Body of pancreas (tissue), 4 donors: ENCODE measurements at regions not wholly inside any gene's neighbourhood (a gene's known extent, or its start where the extent isn't known, plus 50 kb on each side); places are given as distances from the start of the nearest gene placed in this dataset.

Experiments
- ATAC-seq: fragments of 150-250 bp; one replicate; pipeline ENCODE4 v1.9.1; 2016
- DNase-seq, 4 donors: peaks; one replicate each; pipeline ENCODE4 v3.0.0-alpha.2; 2019
- H3K27ac ChIP-seq, 4 donors: fragments of 200-600 bp; sonication (generic); 1 replicate in 3 of 4; 2 replicates in 1 of 4; pipeline versions ENCODE4 v1.5.1 to v1.6.1; 2016 to 2019; ENCODE audit warnings: mild to moderate bottlenecking in 1 of 4, mixed read lengths in 1 of 4, moderate library complexity in 1 of 4
- H3K27me3 ChIP-seq, 2 donors: fragments of 200-600 bp; sonication (generic); one replicate each; pipeline ENCODE4 v1.6.0; 2016; ENCODE audit warnings: mild to moderate bottlenecking in 1 of 2
- H3K36me3 ChIP-seq, 2 donors: fragments of 200-600 bp; sonication (generic); replicated peaks in 1 of 2; 2 replicates each; pipeline ENCODE4 v1.5.1; 2016; ENCODE audit warnings: low read depth in 2 of 2; ENCODE audit not compliant: insufficient read depth in 1 of 2
- H3K4me1 ChIP-seq: fragments of 200-600 bp; sonication (generic); one replicate; pipeline ENCODE4 v1.6.0; 2016
- H3K4me3 ChIP-seq, 2 donors: fragments of 200-600 bp; sonication (generic); 1 replicate in 1 of 2; 2 replicates in 1 of 2; pipeline ENCODE4 v1.5.1; 2016 to 2019
- H3K9me3 ChIP-seq, 3 donors: fragments of 200-600 bp; sonication (generic); 1 replicate in 2 of 3; 2 replicates in 1 of 3; pipeline ENCODE4 v1.5.1; 2016
- POLR2A ChIP-seq, 3 donors: fragments of 450-650 bp; IDR thresholded peaks; one replicate each; pipeline ENCODE4 v1.6.1; 2016; ENCODE audit warnings: antibody characterized with exemption in 3 of 3, mild to moderate bottlenecking in 2 of 3
- WGBS, 2 donors: methylation state at CpG; one replicate each; pipeline ENCODE4 v1.1.5; 2017; 5-methylcytosine and 5-hydroxymethylcytosine counted together
- intact Hi-C: fragments of 100-400 bp; cut with DNase I; formaldehyde crosslinking; loops from one replicate; pipeline ENCODE4 v1.15.1; 2023
- TF ChIP-seq, protein P1 (sequence below), 7 experiments: fragments of 450-650 bp in 4 of 7; fragments of 200-600 bp in 3 of 7; sonication (generic) in 3 of 7; IDR thresholded peaks; one replicate each; pipeline ENCODE4 v1.5.1; 2016 to 2019; ENCODE audit warnings: antibody characterized with exemption in 7 of 7

GRCh38 chr12:111293266-111294009 lies 75.5 kb downstream of the PHETA1 start:
- whole genome bisulfite sequencing, 2 donors: 89% methylated on average over 20 of the region's 20 CpGs
- intact Hi-C loops: loop anchor here (10.0 kb wide), 1 partner anchor 359 kb away; no protein-coding TSS in a partner anchor
- TF ChIP-seq POLR2A (IDR thresholded peaks at IDR 0.05): no peak
- TF ChIP-seq, protein P1, sequence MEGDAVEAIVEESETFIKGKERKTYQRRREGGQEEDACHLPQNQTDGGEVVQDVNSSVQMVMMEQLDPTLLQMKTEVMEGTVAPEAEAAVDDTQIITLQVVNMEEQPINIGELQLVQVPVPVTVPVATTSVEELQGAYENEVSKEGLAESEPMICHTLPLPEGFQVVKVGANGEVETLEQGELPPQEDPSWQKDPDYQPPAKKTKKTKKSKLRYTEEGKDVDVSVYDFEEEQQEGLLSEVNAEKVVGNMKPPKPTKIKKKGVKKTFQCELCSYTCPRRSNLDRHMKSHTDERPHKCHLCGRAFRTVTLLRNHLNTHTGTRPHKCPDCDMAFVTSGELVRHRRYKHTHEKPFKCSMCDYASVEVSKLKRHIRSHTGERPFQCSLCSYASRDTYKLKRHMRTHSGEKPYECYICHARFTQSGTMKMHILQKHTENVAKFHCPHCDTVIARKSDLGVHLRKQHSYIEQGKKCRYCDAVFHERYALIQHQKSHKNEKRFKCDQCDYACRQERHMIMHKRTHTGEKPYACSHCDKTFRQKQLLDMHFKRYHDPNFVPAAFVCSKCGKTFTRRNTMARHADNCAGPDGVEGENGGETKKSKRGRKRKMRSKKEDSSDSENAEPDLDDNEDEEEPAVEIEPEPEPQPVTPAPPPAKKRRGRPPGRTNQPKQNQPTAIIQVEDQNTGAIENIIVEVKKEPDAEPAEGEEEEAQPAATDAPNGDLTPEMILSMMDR (IDR thresholded peaks at IDR 0.05): no peak
- Histone ChIP-seq H3K36me3 (no peaks in the 10 kb centered on the region), H3K27me3 (no peaks in the 10 kb centered on the region), H3K4me3 (no peak overlapping the region), H3K9me3 (no peaks in the 10 kb centered on the region), H3K27ac (no peak overlapping the region), H3K4me1 (no peaks in the 10 kb centered on the region)
- ATAC-seq: no peak
- no peak for DNase-seq

DNA sequence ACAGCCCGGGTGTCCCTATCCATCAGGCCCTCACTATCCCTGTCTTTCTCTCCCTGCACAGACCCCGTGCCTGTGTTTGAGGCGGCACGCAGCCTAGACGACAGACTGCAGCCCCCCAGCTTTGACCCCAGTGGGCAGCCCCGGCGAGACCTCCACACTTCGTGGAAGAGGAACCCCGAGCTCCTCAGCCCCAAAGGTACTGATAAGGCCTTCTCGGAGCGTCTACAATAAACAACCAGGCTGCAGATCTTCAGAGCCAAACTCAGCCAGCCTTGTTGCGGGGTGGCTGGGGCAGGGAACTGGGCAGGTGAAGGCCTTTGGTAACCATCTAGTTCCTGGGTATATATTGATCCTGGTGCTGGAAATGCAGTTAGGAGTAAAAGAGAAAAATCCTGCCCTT lies 77.5 kb downstream of the PHETA1 start:
- no peak for TF ChIP-seq POLR2A (IDR thresholded peaks at IDR 0.05)
- TF ChIP-seq, protein P1 (IDR thresholded peaks at IDR 0.05): no peak
- Histone ChIP-seq H3K36me3 (no peaks in the 10 kb centered on the region), H3K27me3 (no peaks in the 10 kb centered on the region), H3K4me3 (no peak overlapping the region), H3K4me1 (no peaks in the 10 kb centered on the region), H3K9me3 (no peaks in the 10 kb centered on the region), H3K27ac (no peak overlapping the region)
- DNase-seq (no peak), ATAC-seq (no peak)
- 88 to 96% methylated on average over 4 to 12 of the region's 12 CpGs for WGBS, 2 donors
- intact Hi-C loops: loop anchor here (10.0 kb wide), 1 partner anchor 357 kb away; no protein-coding TSS in a partner anchor

- DNase-seq (no peak), ATAC-seq (no peak)
- Histone ChIP-seq H3K27ac (no peak overlapping the region), H3K4me3 (no peak overlapping the region), H3K27me3 (no peaks in the 10 kb centered on the region), H3K36me3 (no peaks in the 10 kb centered on the region), H3K4me1 (no peaks in the 10 kb centered on the region), H3K9me3 (no peaks in the 10 kb centered on the region)
- intact Hi-C loops: no loop called here
- TF ChIP-seq, protein P1 (IDR thresholded peaks at IDR 0.05): no peak
- TF ChIP-seq POLR2A (IDR thresholded peaks at IDR 0.05): no peak
- 85 to 86% methylated on average over 9 to 10 of the region's 10 CpGs for WGBS, 2 donors
Measured at GRCh38 chr12:111288771-111289170, 80.1 kb downstream of the PHETA1 start.

DNA sequence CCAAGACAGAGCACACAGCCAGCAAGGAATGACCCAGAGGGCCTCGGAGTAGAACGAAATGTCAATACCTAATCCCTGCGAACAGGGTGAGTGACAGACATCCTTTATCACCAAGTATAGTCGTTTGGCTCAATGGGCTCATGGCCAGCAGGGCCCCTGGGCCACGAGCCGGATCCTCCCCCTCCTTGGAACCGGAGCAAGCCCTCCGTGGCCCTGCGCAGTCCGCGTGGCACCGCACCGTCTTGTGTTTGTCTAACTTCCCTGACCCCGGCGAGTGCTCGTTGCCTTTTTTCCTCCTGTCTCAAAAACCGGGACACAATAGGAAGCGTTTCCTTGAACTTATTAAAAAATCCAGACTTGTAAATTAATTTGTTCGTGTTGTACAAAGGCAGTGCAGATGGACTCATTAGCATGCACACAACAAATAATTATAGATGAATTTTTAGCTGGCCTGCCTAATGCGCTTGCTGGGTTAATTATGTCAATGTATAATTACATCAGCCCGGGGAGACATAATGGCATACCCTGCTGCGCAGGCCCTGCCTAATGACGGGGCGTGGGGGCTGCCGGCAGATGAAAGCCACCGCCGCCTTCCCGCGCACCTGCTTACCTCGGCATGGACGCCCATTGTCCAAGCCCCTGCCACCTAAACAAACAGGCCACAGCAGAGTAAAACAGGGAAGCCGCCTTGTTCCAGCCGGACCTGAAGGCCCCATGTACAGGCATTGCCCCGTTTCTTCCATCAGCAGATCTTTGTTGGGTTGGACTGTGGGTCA lies 81.6 kb downstream of the PHETA1 start:
- no peak for DNase-seq
- TF ChIP-seq, protein P1 (IDR thresholded peaks at IDR 0.05): no peak
- TF ChIP-seq POLR2A (IDR thresholded peaks at IDR 0.05): no peak
- ATAC-seq: no peak
- H3K36me3 ChIP-seq: no peaks in the 10 kb centered on the region
- no peaks in the 10 kb centered on the region for H3K27me3 ChIP-seq
- no peaks in the 10 kb centered on the region for H3K9me3 ChIP-seq
- no peak overlapping the region for H3K4me3 ChIP-seq
- no peak overlapping the region for H3K27ac ChIP-seq
- WGBS, 2 donors: 79 to 80% methylated on average over 34 of the region's 34 CpGs
- intact Hi-C loops: no loop called here
- H3K4me1 ChIP-seq: no peaks in the 10 kb centered on the region
